PC-9 (cell line): ENCODE measurements at regions not wholly inside any gene's neighbourhood (a gene's known extent, or its start where the extent isn't known, plus 50 kb on each side); places are given as distances from the start of the nearest gene placed in this dataset.

Experiments used
- BruUV-seq: library from RNA; stranded (reverse); fragments of 400-500 nt; replicated peaks from 2 replicates; lab custom pipeline; 2021; lab: Mats Ljungman, UMichigan
- CTCF ChIA-PET: fragments of 300-600 bp; sonication (Branson Sonifier 250); formaldehyde crosslinking; loops from one replicate; lab custom pipeline; 2022; ENCODE audit warnings: antibody characterized with exemption; lab: Charles Lee
- POLR2A ChIA-PET: fragments of 300-600 bp; sonication (Branson Sonifier 250); formaldehyde crosslinking; loops from one replicate; lab custom pipeline; 2022; ENCODE audit warnings: antibody characterized with exemption; ENCODE audit not compliant: unreplicated experiment; lab: Charles Lee
- DNase-seq, 2 experiments: peaks; one replicate each; pipeline versions ENCODE4 v3.0.0 to v3.0.0-alpha.2; 2015 to 2022; ENCODE audit warnings: mixed read lengths in 1 of 2
- H2AFZ ChIP-seq: fragments of 200-600 bp; sonication (generic); 2 replicates; pipeline ENCODE4 v1.8.1; 2017; ENCODE audit warnings: antibody characterized with exemption
- H3F3A ChIP-seq: fragments of 200-600 bp; sonication (generic); 2 replicates; pipeline ENCODE4 v1.8.1; 2017; ENCODE audit warnings: antibody characterized with exemption, mild to moderate bottlenecking, low read depth; ENCODE audit not compliant: insufficient read depth
- H3K27ac ChIP-seq: fragments of 200-600 bp; sonication (generic); 2 replicates; pipeline ENCODE4 v1.6.1; 2016; ENCODE audit warnings: mixed run types
- H3K27me3 ChIP-seq: fragments of 200-600 bp; sonication (generic); 2 replicates; pipeline ENCODE4 v1.6.1; 2016; ENCODE audit warnings: low read depth, mixed run types; ENCODE audit not compliant: insufficient read depth
- H3K36me3 ChIP-seq: fragments of 200-600 bp; sonication (generic); 2 replicates; pipeline ENCODE4 v1.6.1; 2016; ENCODE audit warnings: low read depth, mixed run types
- H3K4me1 ChIP-seq: fragments of 200-600 bp; sonication (generic); replicated peaks from 2 replicates; pipeline ENCODE4 v1.6.1; 2016; ENCODE audit warnings: mixed run types; ENCODE audit not compliant: insufficient read depth
- H3K4me2 ChIP-seq: fragments of 200-600 bp; sonication (generic); 2 replicates; pipeline ENCODE4 v1.6.1; 2017; ENCODE audit warnings: mixed run types
- H3K4me3 ChIP-seq: fragments of 200-600 bp; sonication (generic); 2 replicates; pipeline ENCODE4 v1.6.1; 2016; ENCODE audit warnings: mixed run types
- H3K79me2 ChIP-seq: fragments of 200-600 bp; sonication (generic); 2 replicates; pipeline ENCODE4 v1.6.1; 2017; ENCODE audit warnings: low read depth, mixed run types
- H3K9me2 ChIP-seq: fragments of 200-600 bp; sonication (generic); 2 replicates; pipeline ENCODE4 v1.8.1; 2017; ENCODE audit warnings: mild to moderate bottlenecking; ENCODE audit not compliant: insufficient read depth
- H3K9me3 ChIP-seq: fragments of 200-600 bp; sonication (generic); 2 replicates; pipeline ENCODE4 v1.8.1; 2016; ENCODE audit warnings: low read depth; ENCODE audit not compliant: insufficient read depth
- H4K20me1 ChIP-seq: fragments of 200-600 bp; sonication (generic); 2 replicates; pipeline ENCODE4 v1.8.1; 2017; ENCODE audit not compliant: insufficient read depth
- CTCF ChIP-seq: fragments of 200-600 bp; sonication (generic); conservative IDR thresholded peaks from 2 replicates; pipeline ENCODE4 v1.6.1; 2017; ENCODE audit warnings: mixed run types, antibody characterized with exemption, mild to moderate bottlenecking, moderate library complexity
- EZH2 ChIP-seq: fragments of 200-600 bp; sonication (generic); IDR thresholded peaks from 2 replicates; pipeline ENCODE4 v1.8.0; 2017; ENCODE audit warnings: antibody characterized with exemption, low read depth
- intact Hi-C: fragments of 100-400 bp; cut with micrococcal nuclease; formaldehyde crosslinking; loops from one replicate; pipeline ENCODE4 v1.10.0; 2022; ENCODE audit not compliant: unreplicated experiment

- no peaks in the 10 kb centered on the region for H3K79me2 ChIP-seq
- no peaks in the 10 kb centered on the region for H3K9me2 ChIP-seq
- no peaks in the 10 kb centered on the region for H4K20me1 ChIP-seq
- H3K4me3 ChIP-seq, result no peak overlapping the region
- no peaks in the 10 kb centered on the region for H3K27me3 ChIP-seq
- POLR2A ChIA-PET, result no interaction called here
- CTCF ChIA-PET, result no interaction called here
- no peak overlapping the region for H3K27ac ChIP-seq
- H3K4me1 ChIP-seq, result no peaks in the 10 kb centered on the region
- no peak overlapping the region for H2AFZ ChIP-seq
- no peaks in the 10 kb centered on the region for H3K36me3 ChIP-seq
- H3F3A ChIP-seq, result no peaks in the 10 kb centered on the region
- no peak for DNase-seq
- intact Hi-C loops, result loop anchor here (5.0 kb wide), 1 partner anchor 419 kb away; no protein-coding TSS in a partner anchor
- no peak for TF ChIP-seq EZH2
- TF ChIP-seq CTCF, result no peak
- BruUV-seq, result no TSS peak
- H3K9me3 ChIP-seq, result no peaks in the 10 kb centered on the region
- H3K4me2 ChIP-seq, result no peak overlapping the region
Measured at GRCh38 chr2:155766342-155767115, 566.0 kb downstream of the NR4A2 start.

- no peak overlapping the region for H3K4me3 ChIP-seq
- POLR2A ChIA-PET, result no interaction called here
- no TSS peak for BruUV-seq
- TF ChIP-seq EZH2 (no peak), CTCF (no peak)
- no peak overlapping the region for H3K27ac ChIP-seq
- no peaks in the 10 kb centered on the region for H3K9me2 ChIP-seq
- H3K9me3 ChIP-seq, result no peaks in the 10 kb centered on the region
- no peak overlapping the region for H2AFZ ChIP-seq
- H3K27me3 ChIP-seq, result no peaks in the 10 kb centered on the region
- intact Hi-C loops, result no loop called here
- no peak overlapping the region for H3K4me2 ChIP-seq
- no peaks in the 10 kb centered on the region for H3K4me1 ChIP-seq
- no peaks in the 10 kb centered on the region for H3K36me3 ChIP-seq
- no peak for DNase-seq
- H3K79me2 ChIP-seq, result no peaks in the 10 kb centered on the region
- no peaks in the 10 kb centered on the region for H4K20me1 ChIP-seq
- no peaks in the 10 kb centered on the region for H3F3A ChIP-seq
- CTCF ChIA-PET, result no interaction called here
Measured at GRCh38 chr2:155755481-155755880, 577.0 kb downstream of the NR4A2 start.

- no peaks in the 10 kb centered on the region for H3K79me2 ChIP-seq
- H3K4me3 ChIP-seq, result no peak overlapping the region
- no peaks in the 10 kb centered on the region for H4K20me1 ChIP-seq
- H3K27ac ChIP-seq, result no peak overlapping the region
- no peaks in the 10 kb centered on the region for H3K27me3 ChIP-seq
- H3F3A ChIP-seq, result no peaks in the 10 kb centered on the region
- BruUV-seq, result no TSS peak
- H3K4me1 ChIP-seq, result no peaks in the 10 kb centered on the region
- no peaks in the 10 kb centered on the region for H3K9me2 ChIP-seq
- H3K36me3 ChIP-seq, result no peaks in the 10 kb centered on the region
- CTCF ChIA-PET, result no interaction called here
- TF ChIP-seq EZH2 (no peak), CTCF (no peak)
- intact Hi-C loops, result no loop called here
- POLR2A ChIA-PET, result no interaction called here
- no peak for DNase-seq
- no peaks in the 10 kb centered on the region for H3K9me3 ChIP-seq
- no peak overlapping the region for H3K4me2 ChIP-seq
- H2AFZ ChIP-seq, result no peak overlapping the region
Measured at GRCh38 chr2:155748131-155748530, 584.4 kb downstream of the NR4A2 start.
